ENCODE measurements at regions not wholly inside any gene's neighbourhood (a gene's known extent, or its start where the extent isn't known, plus 50 kb on each side); places are given as distances from the start of the nearest gene placed in this dataset.

GRCh38 chr2:239459606-239460005 is 58.8 kb upstream of the HDAC4 start:
- no peak for DNase-seq

- DNase-seq, result no peak
Measured at GRCh38 chr2:239459056-239459455, 58.2 kb upstream of the HDAC4 start.

DNA sequence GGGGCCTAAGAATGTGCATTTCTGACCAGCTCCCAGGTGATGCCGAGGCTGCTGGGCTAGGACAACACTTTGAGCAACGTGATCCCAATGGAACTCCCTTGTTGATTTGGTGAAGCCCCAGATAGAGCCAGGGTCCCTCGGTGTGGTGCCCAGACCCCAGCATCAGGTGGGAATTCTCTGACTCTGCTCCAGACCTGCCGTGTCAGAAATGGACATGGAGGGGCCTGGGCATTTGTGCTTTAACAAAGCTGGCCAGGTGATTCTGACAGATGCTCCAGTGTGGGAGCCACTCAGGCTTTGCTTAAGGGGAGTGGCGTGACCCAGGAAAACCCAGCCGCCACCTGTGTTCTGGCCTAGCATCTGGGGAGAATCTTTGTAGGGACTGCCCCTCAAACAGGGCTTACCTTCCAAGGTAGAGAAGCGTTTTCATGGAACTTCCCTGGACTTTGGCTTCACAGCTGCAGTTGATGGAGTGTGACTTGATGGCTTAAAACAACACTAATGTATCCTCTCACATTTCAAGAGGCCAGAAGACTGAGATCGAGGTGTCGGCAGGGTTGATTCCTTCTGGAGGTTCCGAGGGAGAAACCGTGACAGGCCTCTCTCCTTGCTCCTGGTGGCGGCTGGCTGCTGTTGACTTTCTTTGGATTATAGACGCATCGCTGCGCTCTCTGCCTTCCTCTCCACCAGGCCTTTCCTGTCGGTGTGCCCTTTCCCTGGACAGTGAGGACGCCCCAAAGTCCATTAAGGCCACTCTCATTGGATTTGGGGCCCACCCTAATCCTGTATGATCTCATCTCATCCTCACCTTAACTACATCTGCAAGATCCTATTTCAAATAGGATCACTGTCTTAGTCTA is 57.0 kb upstream of the HDAC4 start:
- no peak for DNase-seq

GRCh38 chr2:239456940-239457339 is 56.1 kb upstream of the HDAC4 start:
- DNase-seq, result no peak

DNA sequence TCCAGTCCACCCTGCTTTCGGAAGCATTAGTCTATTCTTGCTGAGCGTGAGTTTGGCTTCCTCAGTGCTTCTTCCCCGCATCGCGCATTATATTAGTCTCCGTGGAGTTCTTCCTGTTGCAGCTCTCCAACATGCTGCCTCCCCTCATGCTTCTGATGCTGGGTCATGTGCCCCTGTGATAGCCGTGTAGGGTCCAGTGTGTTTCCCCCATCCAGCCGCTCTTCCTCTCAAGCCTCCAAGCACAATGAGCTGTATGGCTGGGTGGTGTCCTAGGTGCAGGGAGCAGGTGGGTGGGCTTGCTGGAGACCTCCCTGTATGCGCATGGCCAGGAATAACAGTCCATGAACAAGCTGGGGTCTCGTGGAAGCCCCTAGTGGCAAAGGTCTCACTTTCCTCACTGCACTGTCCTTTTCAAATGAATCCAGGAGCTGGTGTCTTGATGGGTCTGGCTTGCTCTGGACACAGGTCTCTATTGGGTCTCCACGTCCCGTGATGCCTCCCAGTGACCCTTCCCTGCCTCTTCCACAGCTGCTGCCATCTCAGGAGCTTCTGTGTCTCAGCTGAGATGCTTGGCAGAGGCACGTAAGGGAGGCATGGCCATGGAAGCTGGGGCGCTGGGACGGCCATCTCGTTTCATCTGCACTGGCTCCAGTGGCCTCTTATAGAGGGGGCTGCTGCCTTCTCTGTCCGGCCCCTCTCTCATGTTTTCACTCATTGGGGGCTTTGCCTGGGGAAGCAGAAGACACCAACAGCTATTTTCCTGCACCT is 54.8 kb upstream of the HDAC4 start:
- no peak for DNase-seq

GRCh38 chr2:239454507-239454906 is 53.7 kb upstream of the HDAC4 start:
- no peak for DNase-seq
